Fibroblast of skin of scalp (primary cell): ENCODE measurements at regions not wholly inside any gene's neighbourhood (a gene's known extent, or its start where the extent isn't known, plus 50 kb on each side); places are given as distances from the start of the nearest gene placed in this dataset.

Source experiments
- DNase-seq: peaks from one replicate; pipeline ENCODE4 v3.0.0-alpha.2; 2013

GRCh38 chr1:14506471-14507255, 91.8 kb upstream of the KAZN start:
- no peak for DNase-seq

- no peak for DNase-seq
Measured at GRCh38 chr1:14507262-14507661, 91.2 kb upstream of the KAZN start.

GRCh38 chr1:14508613-14509012, 89.9 kb upstream of the KAZN start:
- no peak for DNase-seq

DNA sequence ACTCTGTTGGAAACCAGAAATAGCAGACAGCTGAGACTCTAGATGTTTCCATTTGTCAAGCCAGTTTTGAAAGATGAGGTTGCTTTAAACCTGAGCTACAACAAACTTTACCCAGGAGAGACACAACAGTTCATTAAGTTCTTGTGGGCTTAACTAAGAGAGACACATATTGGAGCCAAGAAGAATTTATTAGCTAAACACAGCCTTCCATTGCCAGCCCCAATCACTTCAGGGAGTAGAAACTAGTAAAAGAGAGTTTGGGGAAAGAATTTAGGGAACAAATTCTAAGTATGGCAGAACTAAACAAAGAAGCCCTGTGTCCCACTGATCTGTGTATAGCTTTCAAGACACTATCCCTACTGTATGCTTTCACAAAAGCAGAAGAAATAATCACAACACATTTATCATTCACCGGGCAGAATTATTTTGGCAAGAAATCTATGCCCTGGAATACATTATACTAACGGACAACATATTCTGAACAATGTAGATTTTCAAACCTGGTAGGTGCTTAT, 87.3 kb upstream of the KAZN start:
- DNase-seq, result no peak

DNA sequence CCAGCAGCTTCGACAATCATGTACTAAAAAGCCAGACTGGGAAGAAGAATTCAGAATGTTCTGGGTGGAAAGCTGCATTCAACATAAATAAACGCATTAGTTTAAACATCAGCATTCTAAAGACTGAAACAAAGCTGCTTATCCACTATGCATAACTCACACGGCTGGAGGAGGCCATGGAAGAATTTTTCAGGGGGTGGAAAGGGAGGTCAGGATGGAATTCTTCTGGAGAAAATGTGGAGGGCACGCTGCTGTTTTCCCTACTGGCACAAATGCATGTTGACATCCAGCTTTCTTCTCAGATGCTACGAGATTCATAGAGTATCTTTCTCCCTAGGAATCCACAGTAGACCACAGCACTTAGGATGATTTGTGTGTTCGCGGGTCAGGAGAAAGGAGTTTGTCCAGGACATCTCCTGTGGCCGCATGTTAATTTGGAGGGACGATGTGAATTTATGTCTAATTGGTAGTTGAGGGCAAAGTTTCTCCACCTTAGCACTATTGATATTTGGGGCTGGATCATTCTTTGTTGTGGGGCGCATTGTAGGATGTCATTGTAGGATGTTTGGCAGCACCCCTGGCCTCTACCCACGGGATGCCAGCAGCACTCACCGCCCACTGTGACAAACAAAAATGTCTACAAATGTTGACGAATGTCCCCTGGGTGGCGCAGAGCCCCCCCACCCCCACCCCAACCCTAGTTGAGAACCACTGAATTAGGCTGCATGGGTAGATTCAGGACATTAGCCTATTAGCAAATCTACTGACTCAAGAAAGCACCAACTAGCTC, 86.5 kb upstream of the KAZN start:
- DNase-seq, result no peak

DNA sequence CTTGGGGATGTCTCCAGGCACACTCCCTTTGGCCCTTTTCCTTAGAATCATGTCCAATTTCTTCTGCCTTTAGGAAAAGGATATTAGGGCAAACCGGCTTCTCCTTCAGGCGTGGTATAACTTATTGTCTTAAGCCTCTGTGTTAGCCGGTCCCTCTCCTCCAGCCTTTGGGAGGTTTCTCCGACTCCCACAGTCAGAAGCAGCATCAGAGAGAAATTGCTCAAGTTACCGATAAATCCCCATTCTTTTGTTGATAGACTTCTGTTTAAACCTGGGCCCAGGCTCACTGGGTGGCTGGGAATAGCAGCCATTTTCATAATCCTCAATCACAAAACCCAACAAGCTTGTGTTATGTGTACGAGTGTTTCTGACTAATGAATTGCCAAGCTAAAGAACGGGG, 85.4 kb upstream of the KAZN start:
- DNase-seq, result no peak

GRCh38 chr1:14514739-14515138, 83.7 kb upstream of the KAZN start:
- no peak for DNase-seq

GRCh38 chr1:14516974-14517840, 81.3 kb upstream of the KAZN start:
- DNase-seq, result peak; percentile 64

DNA sequence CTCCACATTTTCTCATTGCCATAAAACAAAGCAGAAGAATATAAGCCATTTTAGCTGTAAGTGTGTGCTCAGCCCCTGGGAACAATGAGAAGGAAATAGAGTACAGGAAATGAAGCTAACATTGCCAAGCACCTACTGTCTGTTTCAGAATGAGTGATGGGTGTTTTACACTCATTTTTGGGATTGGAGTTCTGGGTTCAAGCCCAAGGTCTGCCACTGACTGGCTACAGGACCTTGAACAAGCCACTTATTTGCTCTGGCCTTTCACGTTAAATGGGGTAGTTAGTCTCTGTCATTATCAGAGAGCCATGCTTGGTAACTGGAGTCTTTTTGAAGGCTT, 80.7 kb upstream of the KAZN start:
- DNase-seq, result no peak

DNA sequence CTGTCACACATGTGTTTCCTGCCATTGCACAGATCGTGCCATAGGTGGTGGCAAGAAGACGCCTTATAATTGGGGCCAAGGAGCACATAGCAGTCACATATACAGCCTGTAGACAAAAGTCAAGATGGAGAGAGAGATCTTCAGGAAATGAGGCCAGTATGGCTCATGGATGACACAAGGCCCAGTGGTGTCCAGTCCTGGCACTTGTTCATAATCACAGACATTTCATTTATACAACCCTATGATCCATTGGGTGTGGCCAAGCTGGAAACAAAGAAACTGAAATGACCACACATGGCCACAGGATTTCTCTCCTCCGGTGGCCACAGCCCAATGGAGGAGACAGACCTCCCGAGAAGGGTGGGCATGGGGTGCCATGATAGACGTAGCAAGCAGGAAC, 78.5 kb upstream of the KAZN start:
- no peak for DNase-seq

GRCh38 chr1:14520514-14521163, 77.8 kb upstream of the KAZN start:
- DNase-seq, result no peak

DNA sequence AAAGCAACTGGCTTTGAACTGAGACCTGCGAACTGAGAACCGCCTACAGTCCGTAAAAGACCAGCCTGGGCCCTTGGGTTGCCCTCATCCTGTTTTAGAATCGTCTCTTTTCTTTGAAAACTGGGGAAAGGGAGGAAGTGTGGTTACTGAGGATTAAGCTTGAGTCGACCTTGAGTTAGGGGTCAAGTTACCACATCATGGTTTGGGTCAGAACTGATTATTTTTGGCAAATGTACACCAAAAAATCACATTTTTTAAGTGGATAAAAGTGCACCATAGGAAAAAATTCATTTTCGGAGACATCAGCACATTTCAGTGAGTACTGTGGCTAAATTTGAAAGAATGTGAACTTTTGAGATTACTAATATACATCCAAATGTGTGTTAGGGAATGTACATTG, 76.9 kb upstream of the KAZN start:
- peak; percentile 22 for DNase-seq

DNA sequence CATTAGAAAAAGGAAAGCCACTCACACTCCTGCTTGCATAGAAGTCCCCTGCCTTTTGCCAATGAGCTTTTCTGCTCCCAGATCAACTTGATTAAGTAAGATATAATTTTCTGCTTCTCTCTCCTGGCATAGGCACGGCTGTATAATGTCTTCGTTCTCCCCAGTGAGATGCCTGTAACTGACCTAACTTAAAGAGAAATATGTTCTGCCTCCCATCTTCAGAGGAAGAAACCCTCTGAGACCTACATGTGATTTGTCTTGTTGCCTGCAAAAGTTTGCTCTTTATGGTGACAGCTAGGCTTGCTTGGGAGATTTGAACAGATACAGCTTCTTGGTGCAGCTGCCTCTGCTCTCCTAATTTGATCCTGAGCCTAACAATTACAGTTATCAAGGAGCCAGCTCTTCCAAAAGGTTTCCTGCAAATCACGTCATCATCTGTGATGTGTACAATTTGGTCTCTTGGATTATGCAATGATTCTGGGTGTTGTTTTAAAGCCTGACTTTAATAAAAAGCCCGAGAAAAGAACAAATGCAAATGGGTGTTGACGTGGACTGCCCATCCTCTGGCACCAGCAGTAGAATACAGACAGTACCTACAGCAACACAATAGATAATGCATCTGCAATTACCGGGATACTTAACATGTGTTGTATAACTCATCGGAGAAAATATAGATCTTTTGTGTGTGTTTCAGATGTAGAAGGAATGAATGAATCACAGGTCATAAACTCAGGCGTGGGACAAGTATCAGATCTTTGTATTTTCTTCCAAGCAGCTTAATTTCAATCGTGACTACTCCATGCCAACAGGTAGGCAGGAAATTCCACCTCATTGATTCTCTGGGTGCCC, 76.2 kb upstream of the KAZN start:
- peak; percentile 32 for DNase-seq

DNA sequence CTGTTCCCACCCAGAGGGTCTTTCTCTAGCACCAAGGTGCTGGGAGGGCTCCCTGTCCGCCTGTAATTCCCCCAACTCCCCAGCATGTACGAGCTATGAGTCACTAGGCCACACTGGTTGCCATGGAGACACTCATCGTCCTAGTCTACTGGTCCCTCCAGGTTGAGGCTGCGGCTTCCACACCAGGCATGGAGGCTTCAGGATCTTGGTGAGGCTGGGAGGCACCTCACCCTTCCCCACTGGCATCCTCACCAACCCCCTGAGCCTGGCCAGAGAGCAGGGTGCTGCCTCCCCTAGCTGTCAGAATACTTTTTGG, 75.6 kb upstream of the KAZN start:
- peak; percentile 62 for DNase-seq

DNA sequence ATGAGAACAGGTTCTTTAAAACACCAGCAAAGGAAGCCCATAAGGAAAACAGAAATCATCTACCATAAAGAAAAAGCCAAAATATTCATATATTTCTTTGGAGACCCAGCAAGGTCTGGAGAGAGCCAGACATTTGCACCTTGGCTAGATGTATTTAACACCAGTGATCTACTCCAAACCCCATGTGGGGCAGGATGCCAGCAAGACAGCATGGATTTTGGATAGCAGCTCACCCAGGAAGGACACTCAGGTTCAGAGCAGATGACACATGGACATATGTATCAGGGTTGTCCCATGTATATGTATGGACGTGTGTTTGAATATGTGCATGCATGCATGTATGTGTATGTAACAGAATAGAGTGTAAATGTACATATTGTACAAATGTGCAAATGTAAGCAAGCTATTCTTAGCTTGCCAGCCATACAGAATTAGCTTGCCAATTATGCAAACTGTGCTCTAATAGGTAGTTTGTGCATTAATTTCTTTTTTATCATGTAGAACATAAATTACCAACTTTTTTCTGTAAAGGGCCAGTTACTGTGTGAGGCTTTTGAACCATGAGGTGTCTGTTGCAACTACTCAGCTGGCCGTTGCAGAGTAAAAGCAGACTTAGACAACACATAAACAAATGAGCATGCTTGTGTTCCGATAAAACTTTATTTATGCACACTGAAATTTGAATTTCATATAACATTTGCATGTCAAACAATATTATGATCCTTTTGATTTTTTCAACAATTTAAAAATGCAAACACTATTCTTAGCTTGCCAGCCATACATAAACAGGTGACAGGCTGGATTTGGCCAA, 73.5 kb upstream of the KAZN start:
- DNase-seq, result no peak

DNA sequence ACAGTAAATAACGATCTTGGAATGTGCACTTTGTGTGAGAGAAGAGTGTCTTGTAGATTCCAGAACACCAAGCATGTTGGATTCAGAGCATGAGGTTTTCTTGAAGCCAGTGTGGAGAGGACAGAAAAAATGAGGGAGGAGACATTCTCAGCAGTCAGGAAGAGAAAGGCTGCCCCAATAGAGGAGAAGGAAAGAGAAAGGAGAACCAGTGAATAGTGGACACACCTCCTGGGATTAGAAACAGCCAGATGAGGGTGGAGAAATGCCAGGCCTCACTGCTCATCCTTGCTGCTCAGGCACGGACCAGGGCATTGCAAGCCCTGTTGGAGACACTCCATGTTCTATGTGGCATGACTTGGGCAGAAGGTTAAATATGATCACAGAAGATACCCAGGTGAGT, 69.0 kb upstream of the KAZN start:
- no peak for DNase-seq

GRCh38 chr1:14531519-14531918, 67.0 kb upstream of the KAZN start:
- DNase-seq, result no peak

DNA sequence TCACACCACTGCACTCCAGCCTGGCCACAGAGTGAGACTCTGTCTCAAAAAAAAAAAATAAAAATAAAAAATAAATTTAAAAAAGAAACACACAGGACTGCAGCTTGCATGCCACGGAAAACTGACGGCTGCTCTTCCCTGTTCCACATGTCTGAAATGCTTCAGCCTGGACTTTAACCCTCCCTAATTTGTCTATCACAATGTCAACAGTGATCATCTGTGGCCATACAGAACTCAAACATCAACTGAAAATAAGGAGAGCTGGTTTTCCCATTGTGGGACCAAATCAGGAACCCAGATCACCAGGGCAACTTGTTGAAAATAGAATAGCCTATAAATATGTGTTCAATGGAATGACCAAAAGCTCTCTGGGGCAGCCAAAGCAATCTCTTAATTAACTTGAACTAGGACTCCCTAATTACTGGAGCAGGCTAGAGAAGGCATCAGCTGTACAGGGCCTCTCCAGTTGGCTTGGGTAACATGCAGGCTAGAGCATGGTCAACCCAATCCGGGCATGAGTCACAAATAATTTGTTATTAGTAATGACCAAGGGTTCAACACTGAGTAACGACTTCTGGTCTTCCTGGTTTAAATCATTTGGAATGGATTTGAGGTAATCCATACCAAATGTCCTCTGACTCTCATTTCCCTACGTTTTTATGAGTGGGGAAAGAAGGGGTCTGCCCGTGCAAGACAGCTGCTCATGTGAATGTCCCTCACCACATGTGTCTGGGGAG, 62.7 kb upstream of the KAZN start:
- DNase-seq, result no peak

DNA sequence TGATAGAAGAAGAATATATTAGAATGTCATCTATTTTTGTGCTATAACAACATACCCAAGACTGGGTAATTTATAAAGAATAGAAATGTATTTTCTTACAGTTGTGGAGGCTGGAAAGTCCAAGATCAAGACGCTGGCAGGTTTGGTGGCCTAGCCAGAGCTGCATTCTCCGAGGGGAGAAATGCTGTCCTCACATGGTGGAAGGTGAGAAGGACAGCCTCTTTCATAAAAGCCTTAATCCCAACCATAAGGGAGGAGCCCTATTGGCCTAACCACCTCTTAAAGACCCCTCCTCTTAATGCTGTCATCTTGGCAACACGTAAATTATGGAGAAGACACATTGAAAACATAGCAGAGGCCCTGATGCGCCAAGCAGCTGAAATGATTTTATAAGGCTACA, 60.1 kb upstream of the KAZN start:
- no peak for DNase-seq

DNA sequence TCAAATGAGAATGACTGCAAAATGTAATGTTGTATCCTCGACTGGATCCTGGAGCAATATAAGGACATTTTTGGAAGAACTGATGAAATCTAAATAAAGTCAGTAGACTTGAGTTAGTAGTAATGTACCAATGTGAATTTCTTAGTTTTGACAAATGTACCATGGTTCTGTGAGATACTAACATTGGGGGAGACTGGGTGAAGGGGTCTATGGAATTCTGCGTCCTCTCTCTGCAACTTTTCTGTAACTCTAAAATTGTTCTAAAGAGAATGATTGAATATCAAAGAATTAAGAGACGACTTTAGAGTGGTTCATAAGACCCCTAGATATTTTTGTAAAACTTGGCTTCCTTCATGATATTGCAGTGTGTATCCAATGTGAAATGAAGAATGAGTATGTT, 59.2 kb upstream of the KAZN start:
- DNase-seq, result no peak
